ENCODE measurements at regions not wholly inside any gene's neighbourhood (a gene's known extent, or its start where the extent isn't known, plus 50 kb on each side); places are given as distances from the start of the nearest gene placed in this dataset.

DNA sequence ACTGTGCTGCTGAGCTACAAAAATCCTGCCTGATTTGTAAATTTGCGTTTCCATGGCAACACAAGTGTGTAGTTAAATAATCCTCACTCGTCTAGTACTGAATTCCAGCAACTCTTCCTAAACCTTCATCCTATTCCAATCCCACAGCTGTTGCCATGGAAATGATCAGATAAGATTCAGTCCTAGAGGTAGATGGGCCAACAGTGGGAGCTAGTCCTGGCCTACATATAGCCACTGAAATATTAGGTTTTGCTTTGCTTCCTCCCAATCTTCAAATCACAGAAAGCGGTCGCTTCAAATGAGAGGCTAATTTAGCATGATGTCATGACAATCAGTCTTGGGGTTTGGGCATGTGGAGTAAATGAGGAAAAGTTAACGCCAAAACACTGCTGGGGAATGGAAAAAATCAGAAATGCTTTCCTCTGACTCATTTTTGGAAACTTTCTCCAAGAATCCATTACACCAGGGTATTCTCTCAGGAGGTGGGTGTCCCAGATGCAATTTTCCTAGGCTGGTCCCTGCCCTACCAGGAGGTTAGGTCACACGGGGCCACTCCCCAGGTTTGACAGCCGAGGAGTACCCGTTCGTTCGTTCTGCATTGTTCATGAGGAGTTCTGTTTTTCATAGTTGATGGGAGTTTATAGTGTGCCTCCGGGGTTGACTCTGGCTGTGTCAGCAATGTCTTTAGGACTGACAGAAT is 159.2 kb upstream of the SLCO3A1 start:
- no peak overlapping the region for H3K4me3 ChIP-seq (ENCODE audit: low read length)
- no peak for DNase-seq
- no peak overlapping the region for H3K9ac ChIP-seq (ENCODE audit: low read length)
- no peaks in the 10 kb centered on the region for H3K79me2 ChIP-seq (ENCODE audit: low read length)
- H3K27me3 ChIP-seq (ENCODE audit: low read length), result peaks cover 46% of the 10 kb centered on the region
- no peak overlapping the region for H2AFZ ChIP-seq (ENCODE audit: low read length)
- H3K36me3 ChIP-seq (ENCODE audit: low read depth, low read length), result no peaks in the 10 kb centered on the region
- no peaks in the 10 kb centered on the region for H3K4me1 ChIP-seq (ENCODE audit: insufficient read depth, low read length)
- BruUV-seq (replicated peaks), result no TSS peak
- 0 out of 2 replicates have a peak overlapping the region, but pooled peaks have one; percentile 1 for H3K4me2 ChIP-seq (ENCODE audit: low read length)
- no peak for TF ChIP-seq EZH2 (IDR thresholded peaks at IDR 0.05; ENCODE audit: low read length, unreplicated experiment)
- TF ChIP-seq, protein P1, sequence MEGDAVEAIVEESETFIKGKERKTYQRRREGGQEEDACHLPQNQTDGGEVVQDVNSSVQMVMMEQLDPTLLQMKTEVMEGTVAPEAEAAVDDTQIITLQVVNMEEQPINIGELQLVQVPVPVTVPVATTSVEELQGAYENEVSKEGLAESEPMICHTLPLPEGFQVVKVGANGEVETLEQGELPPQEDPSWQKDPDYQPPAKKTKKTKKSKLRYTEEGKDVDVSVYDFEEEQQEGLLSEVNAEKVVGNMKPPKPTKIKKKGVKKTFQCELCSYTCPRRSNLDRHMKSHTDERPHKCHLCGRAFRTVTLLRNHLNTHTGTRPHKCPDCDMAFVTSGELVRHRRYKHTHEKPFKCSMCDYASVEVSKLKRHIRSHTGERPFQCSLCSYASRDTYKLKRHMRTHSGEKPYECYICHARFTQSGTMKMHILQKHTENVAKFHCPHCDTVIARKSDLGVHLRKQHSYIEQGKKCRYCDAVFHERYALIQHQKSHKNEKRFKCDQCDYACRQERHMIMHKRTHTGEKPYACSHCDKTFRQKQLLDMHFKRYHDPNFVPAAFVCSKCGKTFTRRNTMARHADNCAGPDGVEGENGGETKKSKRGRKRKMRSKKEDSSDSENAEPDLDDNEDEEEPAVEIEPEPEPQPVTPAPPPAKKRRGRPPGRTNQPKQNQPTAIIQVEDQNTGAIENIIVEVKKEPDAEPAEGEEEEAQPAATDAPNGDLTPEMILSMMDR (conservative IDR thresholded peaks at IDR 0.05; ENCODE audit: low read depth, low read length), result no peak
- intact Hi-C loops (cut with micrococcal nuclease), result no loop called here
- H4K20me1 ChIP-seq (ENCODE audit: low read length), result no peaks in the 10 kb centered on the region
- no peaks in the 10 kb centered on the region for H3K9me2 ChIP-seq (replicated peaks; ENCODE audit: low read length)
- CTCF ChIA-PET, result no interaction called here
- POLR2A ChIA-PET (ENCODE audit: unreplicated experiment), result no interaction called here
- H3K27ac ChIP-seq (ENCODE audit: low read length), result no peak overlapping the region
- no peak for ATAC-seq
- no peaks in the 10 kb centered on the region for H3K9me3 ChIP-seq (ENCODE audit: low read length)
- H3F3A ChIP-seq (ENCODE audit: low read length, unreplicated experiment), result no peaks in the 10 kb centered on the region

DNA sequence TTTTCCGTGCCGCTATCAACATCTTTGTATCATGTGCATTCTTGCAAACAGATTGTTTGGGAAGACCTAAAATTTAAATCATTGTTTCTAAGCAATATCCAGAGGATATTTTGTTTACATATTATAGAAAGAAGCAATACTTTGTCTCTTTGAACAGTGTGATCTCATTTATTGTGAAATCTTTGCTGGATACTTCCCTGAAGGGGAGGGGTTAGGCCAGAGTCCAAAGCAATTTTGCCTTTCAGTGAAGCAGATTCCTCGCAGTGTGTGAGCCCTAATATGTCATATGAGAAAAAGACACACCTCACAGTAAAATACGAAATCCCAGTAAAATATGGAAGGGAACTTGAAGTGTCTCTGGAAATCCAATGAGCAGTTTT is 158.7 kb upstream of the SLCO3A1 start:
- 0 out of 2 replicates have a peak overlapping the region, but pooled peaks have one; percentile 1 for H3K4me2 ChIP-seq (ENCODE audit: low read length)
- H3K27me3 ChIP-seq (ENCODE audit: low read length), result peaks cover 40% of the 10 kb centered on the region
- H3K79me2 ChIP-seq (ENCODE audit: low read length), result no peaks in the 10 kb centered on the region
- intact Hi-C loops (cut with micrococcal nuclease), result no loop called here
- H3K9me2 ChIP-seq (replicated peaks; ENCODE audit: low read length), result no peaks in the 10 kb centered on the region
- ATAC-seq (no peak), DNase-seq (peak; percentile 29)
- H2AFZ ChIP-seq (ENCODE audit: low read length), result no peak overlapping the region
- no peaks in the 10 kb centered on the region for H3K4me1 ChIP-seq (ENCODE audit: insufficient read depth, low read length)
- BruUV-seq (replicated peaks), result no TSS peak
- no peak overlapping the region for H3K4me3 ChIP-seq (ENCODE audit: low read length)
- H3K27ac ChIP-seq (ENCODE audit: low read length), result no peak overlapping the region
- H4K20me1 ChIP-seq (ENCODE audit: low read length), result no peaks in the 10 kb centered on the region
- ChIA-PET CTCF (no interaction called here), POLR2A (ENCODE audit: unreplicated experiment) (no interaction called here)
- no peaks in the 10 kb centered on the region for H3K9me3 ChIP-seq (ENCODE audit: low read length)
- no peak overlapping the region for H3K9ac ChIP-seq (ENCODE audit: low read length)
- TF ChIP-seq EZH2 (IDR thresholded peaks at IDR 0.05; ENCODE audit: low read length, unreplicated experiment), result no peak
- TF ChIP-seq, protein P1 (conservative IDR thresholded peaks at IDR 0.05; ENCODE audit: low read depth, low read length), result no peak
- no peak for TF ChIP-seq EZH2phosphoT487 (IDR thresholded peaks at IDR 0.05; ENCODE audit: borderline replicate concordance, low read length)
- no peaks in the 10 kb centered on the region for H3K36me3 ChIP-seq (ENCODE audit: low read depth, low read length)
- no peaks in the 10 kb centered on the region for H3F3A ChIP-seq (ENCODE audit: low read length, unreplicated experiment)

DNA sequence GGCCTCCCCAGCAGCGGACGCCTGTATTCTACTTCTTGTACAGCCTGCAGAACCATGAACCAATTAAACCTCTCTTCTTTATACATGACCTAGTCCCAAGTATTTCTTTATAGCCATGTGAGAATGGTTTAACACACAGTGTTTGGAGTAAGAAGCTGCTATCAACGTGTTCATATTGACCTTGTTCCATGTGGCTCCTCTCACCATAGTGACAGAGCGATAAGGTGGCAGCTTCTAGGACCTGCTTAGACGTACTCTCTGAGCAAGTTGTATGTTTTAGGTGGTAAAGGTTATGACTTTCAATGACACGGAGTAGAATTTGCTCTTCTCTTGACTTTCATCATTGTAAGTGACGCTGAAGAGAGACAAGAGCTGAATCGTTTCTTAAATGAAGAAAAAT is 157.7 kb upstream of the SLCO3A1 start:
- Histone ChIP-seq H4K20me1 (ENCODE audit: low read length) (no peaks in the 10 kb centered on the region), H3K36me3 (ENCODE audit: low read depth, low read length) (no peaks in the 10 kb centered on the region), H3F3A (ENCODE audit: low read length, unreplicated experiment) (no peaks in the 10 kb centered on the region), H3K9me3 (ENCODE audit: low read length) (no peaks in the 10 kb centered on the region), H3K9me2 (replicated peaks; ENCODE audit: low read length) (no peaks in the 10 kb centered on the region), H2AFZ (ENCODE audit: low read length) (no peak overlapping the region), H3K4me1 (ENCODE audit: insufficient read depth, low read length) (no peaks in the 10 kb centered on the region), H3K27ac (ENCODE audit: low read length) (no peak overlapping the region), H3K4me2 (ENCODE audit: low read length) (no peak overlapping the region), H3K9ac (ENCODE audit: low read length) (no peak overlapping the region), H3K4me3 (ENCODE audit: low read length) (no peak overlapping the region), H3K27me3 (ENCODE audit: low read length) (peaks cover 33% of the 10 kb centered on the region), H3K79me2 (ENCODE audit: low read length) (no peaks in the 10 kb centered on the region)
- DNase-seq (no peak), ATAC-seq (no peak)
- TF ChIP-seq EZH2phosphoT487 (IDR thresholded peaks at IDR 0.05; ENCODE audit: borderline replicate concordance, low read length) (no peak), EZH2 (IDR thresholded peaks at IDR 0.05; ENCODE audit: low read length, unreplicated experiment) (no peak)
- TF ChIP-seq, protein P1 (conservative IDR thresholded peaks at IDR 0.05; ENCODE audit: low read depth, low read length), result no peak
- BruUV-seq (replicated peaks), result no TSS peak
- intact Hi-C loops (cut with micrococcal nuclease), result no loop called here
- ChIA-PET CTCF (no interaction called here), POLR2A (ENCODE audit: unreplicated experiment) (no interaction called here)
